HEK293 (cell line): ENCODE measurements at regions not wholly inside any gene's neighbourhood (a gene's known extent, or its start where the extent isn't known, plus 50 kb on each side); places are given as distances from the start of the nearest gene placed in this dataset.
A peak's percentile ranks its signal among the peaks of the same experiment; 100 is the strongest.

ENCODE experiments used
- CTCF ChIA-PET: fragments of 350-600 bp; formaldehyde crosslinking; extraction: SDS; loops from one replicate; lab custom pipeline; 2021; ENCODE audit warnings: antibody characterized with exemption; lab: Yijun Ruan, JAX
- POLR2A ChIA-PET: fragments of 300-600 bp; formaldehyde crosslinking; extraction: SDS; loops from one replicate; lab custom pipeline; 2020; ENCODE audit warnings: antibody characterized with exemption, inconsistent platforms; lab: Yijun Ruan, JAX
- H3K27ac ChIP-seq: fragments of 200-500 bp; sonication (Bioruptor generic); 2 replicates; pipeline ENCODE4 v1.5.1; 2014; ENCODE audit warnings: low read depth, low read length, control low read depth, inconsistent platforms; ENCODE audit errors: extremely low read depth
- H3K36me3 ChIP-seq, 2 experiments: fragments of 200-500 bp in 1 of 2; sonication (Bioruptor generic) in 1 of 2; 1 replicate in 1 of 2; 2 replicates in 1 of 2; pipeline ENCODE4 v1.5.1; 2014 to 2017; ENCODE audit warnings: inconsistent platforms in 2 of 2, low read length in 2 of 2; ENCODE audit not compliant: control insufficient read depth in 2 of 2, insufficient read depth in 1 of 2
- H3K4me1 ChIP-seq: fragments of 200-500 bp; sonication (Bioruptor generic); 2 replicates; pipeline ENCODE4 v1.5.1; 2014; ENCODE audit warnings: mild to moderate bottlenecking, low read length, inconsistent platforms; ENCODE audit not compliant: control insufficient read depth, insufficient read depth
- H3K4me3 ChIP-seq: 2 replicates; pipeline ENCODE4 v1.5.1; 2011; ENCODE audit warnings: low read depth, mild to moderate bottlenecking, control low read depth, low read length, moderate library complexity
- H3K9me3 ChIP-seq: fragments of 200-500 bp; sonication (Bioruptor generic); 2 replicates; pipeline ENCODE4 v1.5.1; 2014; ENCODE audit warnings: low read depth, low read length, inconsistent platforms; ENCODE audit not compliant: control insufficient read depth, insufficient read depth
- GLIS1 ChIP-seq: fragments of 450-650 bp; formaldehyde crosslinking; IDR thresholded peaks from 2 replicates; pipeline ENCODE4 v1.5.1; 2016; ENCODE audit warnings: missing biosample characterization, missing genetic modification characterization
- ZBTB17 ChIP-seq: fragments of 450-650 bp; formaldehyde crosslinking; IDR thresholded peaks from 2 replicates; pipeline ENCODE4 v1.5.1; 2016; ENCODE audit warnings: missing biosample characterization, missing genetic modification characterization
- ZBTB48 ChIP-seq: fragments of 450-650 bp; formaldehyde crosslinking; IDR thresholded peaks from 2 replicates; pipeline ENCODE4 v1.5.1; 2016; ENCODE audit warnings: missing biosample characterization, missing genetic modification characterization
- ZFP3 ChIP-seq: fragments of 450-650 bp; formaldehyde crosslinking; IDR thresholded peaks from 2 replicates; pipeline ENCODE4 v1.5.1; 2016; ENCODE audit warnings: low read depth, missing biosample characterization, missing genetic modification characterization
- ZNF146 ChIP-seq: fragments of 450-650 bp; formaldehyde crosslinking; IDR thresholded peaks from 2 replicates; pipeline ENCODE4 v1.5.1; 2016; ENCODE audit warnings: missing biosample characterization, missing genetic modification characterization
- ZNF184 ChIP-seq: fragments of 450-650 bp; IDR thresholded peaks from 2 replicates; pipeline ENCODE4 v1.5.1; 2018; ENCODE audit warnings: missing biosample characterization, mild to moderate bottlenecking, missing genetic modification characterization
- ZNF366 ChIP-seq: fragments of 450-650 bp; formaldehyde crosslinking; conservative IDR thresholded peaks from 2 replicates; pipeline ENCODE4 v1.5.1; 2016; ENCODE audit warnings: missing biosample characterization, missing genetic modification characterization
- ZNF394 ChIP-seq: fragments of 450-650 bp; formaldehyde crosslinking; IDR thresholded peaks from 2 replicates; pipeline ENCODE4 v1.5.1; 2016; ENCODE audit warnings: missing biosample characterization, missing genetic modification characterization, mild to moderate bottlenecking, moderate library complexity, borderline replicate concordance
- ZNF426 ChIP-seq: fragments of 450-650 bp; formaldehyde crosslinking; IDR thresholded peaks from 2 replicates; pipeline ENCODE4 v1.5.1; 2017; ENCODE audit warnings: missing biosample characterization, missing genetic modification characterization, mild to moderate bottlenecking, inconsistent platforms, moderate library complexity
- ZNF521 ChIP-seq: fragments of 450-650 bp; formaldehyde crosslinking; IDR thresholded peaks from 2 replicates; pipeline ENCODE4 v1.5.1; 2017; ENCODE audit warnings: missing biosample characterization, mild to moderate bottlenecking, missing genetic modification characterization
- ZNF654 ChIP-seq: fragments of 450-650 bp; formaldehyde crosslinking; IDR thresholded peaks from 2 replicates; pipeline ENCODE4 v1.5.1; 2016; ENCODE audit warnings: low read depth, missing biosample characterization, missing genetic modification characterization
- TF ChIP-seq, protein P1 (sequence below): fragments of 450-650 bp; formaldehyde crosslinking; IDR thresholded peaks from 2 replicates; pipeline ENCODE4 v1.5.1; 2016; ENCODE audit warnings: missing biosample characterization, missing genetic modification characterization
- TF ChIP-seq, protein P2 (sequence below): fragments of 450-650 bp; formaldehyde crosslinking; IDR thresholded peaks from 2 replicates; pipeline ENCODE4 v1.5.1; 2016; ENCODE audit warnings: missing biosample characterization, missing genetic modification characterization
- TF ChIP-seq, protein P3 (sequence below): fragments of 450-650 bp; formaldehyde crosslinking; IDR thresholded peaks from 2 replicates; pipeline ENCODE4 v1.5.1; 2016; ENCODE audit warnings: missing biosample characterization, missing genetic modification characterization, borderline replicate concordance

DNA sequence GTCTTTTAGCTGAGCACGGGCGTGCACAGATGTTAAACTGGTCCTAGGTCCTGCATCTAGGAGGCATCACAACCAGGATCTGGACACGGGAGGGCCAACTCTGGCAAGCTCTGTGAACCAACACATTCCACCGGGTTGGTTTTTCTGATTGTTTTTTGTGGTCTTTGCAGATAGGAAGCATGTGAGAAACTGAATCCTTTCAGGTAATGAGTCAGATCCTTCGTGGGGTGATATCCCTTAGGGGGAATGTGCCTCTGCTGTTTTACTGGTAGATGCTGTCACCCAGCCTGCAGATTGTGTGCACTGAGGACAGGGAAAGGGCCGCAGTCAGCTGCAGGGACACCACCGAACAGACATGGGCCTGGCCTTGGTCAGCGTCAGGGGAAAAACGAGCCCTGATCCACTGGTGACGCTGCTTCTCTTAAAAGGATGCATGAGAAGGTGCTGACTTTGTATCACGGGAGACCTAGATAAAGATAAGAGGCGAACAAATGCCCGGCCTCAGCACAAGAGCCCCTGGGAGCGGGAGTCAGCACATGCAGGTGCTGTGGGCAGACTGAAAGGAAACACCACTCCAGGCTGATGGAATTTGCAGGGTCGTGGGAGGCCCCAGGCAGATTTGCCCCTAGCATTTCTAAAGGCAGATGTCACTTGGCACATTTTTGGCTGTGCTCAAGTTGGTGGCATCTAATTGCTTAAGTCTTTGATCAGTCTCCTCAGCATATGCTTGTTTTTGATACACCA, 51.1 kb downstream of the DOP1B start:
- POLR2A ChIA-PET = interaction anchor here (0.9 kb wide), 1 partner anchor 67 kb away, joined by 3 read pairs; no protein-coding TSS in a partner anchor
- Histone ChIP-seq H3K27ac (no peak overlapping the region), H3K4me1 (peaks cover 18% of the 10 kb centered on the region), H3K36me3 (no peaks in the 10 kb centered on the region; a peak in 1 of 3 replicates), H3K9me3 (no peaks in the 10 kb centered on the region), H3K4me3 (no peak overlapping the region)
- TF ChIP-seq GLIS1 (peak; percentile 59), ZFP3 (tag by site-specific recombination) (no peak)
- CTCF ChIA-PET = interaction anchor here (0.7 to 1.7 kb wide), 5 partner anchors 24 to 117 kb away, joined by 3 to 4 read pairs (median 3); no protein-coding TSS in a partner anchor

DNA sequence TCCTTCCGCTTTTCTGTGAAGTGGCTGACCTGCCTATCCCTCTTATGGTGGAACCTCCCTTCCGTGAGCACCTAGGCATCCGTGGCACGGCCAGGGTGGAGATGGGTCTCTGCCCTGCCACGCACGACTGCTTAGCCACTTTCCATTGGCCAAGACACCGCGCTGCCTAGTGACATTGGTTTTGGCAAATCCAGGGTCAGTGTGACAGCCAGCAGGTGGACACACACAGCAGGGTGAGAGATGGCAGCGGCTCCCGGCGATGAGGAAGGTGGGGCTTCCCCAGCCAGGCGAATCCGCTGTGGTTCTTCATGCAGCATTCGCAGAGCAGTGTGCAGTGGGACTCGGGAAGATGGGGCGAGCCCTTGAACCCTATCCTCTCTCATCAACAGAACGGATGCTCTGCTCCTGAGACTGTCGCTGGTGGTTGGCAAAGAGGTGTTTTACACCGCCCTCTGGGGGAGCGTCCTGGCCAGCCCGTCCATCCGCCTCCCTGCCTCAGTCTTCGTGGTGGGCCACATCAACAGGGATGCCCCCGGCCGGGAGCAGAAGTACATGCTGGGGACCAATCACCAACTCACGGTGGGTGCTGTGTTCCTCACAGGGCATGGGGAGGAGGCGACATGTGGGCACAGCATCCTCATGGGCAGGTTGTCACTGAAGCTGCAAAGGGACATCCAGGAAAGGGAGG, 51.8 kb downstream of the DOP1B start:
- Histone ChIP-seq H3K4me3 (no peak overlapping the region), H3K4me1 (peaks cover 11% of the 10 kb centered on the region), H3K36me3 (no peaks in the 10 kb centered on the region; a peak in 1 of 3 replicates), H3K27ac (no peak overlapping the region), H3K9me3 (no peaks in the 10 kb centered on the region)
- CTCF ChIA-PET = interaction anchor here (0.8 to 4.5 kb wide), 12 partner anchors 13 to 85 kb away, joined by 3 to 74 read pairs (median 8); no protein-coding TSS in a partner anchor
- TF ChIP-seq ZNF426 (no peak), ZNF146 (no peak), ZNF521 (no peak), ZNF394 (tag by site-specific recombination) (no peak), ZBTB48 (tag by site-specific recombination) (no peak), ZNF184 (tag by site-specific recombination) (no peak)
- POLR2A ChIA-PET = interaction anchor here (2.7 kb wide), 1 partner anchor 53 kb away, joined by 18 read pairs; no protein-coding TSS in a partner anchor

GRCh38 chr21:36209626-36210171, 53.1 kb downstream of the DOP1B start:
- Histone ChIP-seq H3K4me3 (no peak overlapping the region), H3K9me3 (no peaks in the 10 kb centered on the region), H3K27ac (peak overlapping the region; percentile 53), H3K36me3 (peaks cover 3 to 4% of the 10 kb centered on the region in 2 experiments; a peak in 2 of 3 replicates), H3K4me1 (peaks cover 5% of the 10 kb centered on the region)
- CTCF ChIA-PET = interaction anchor here (0.5 to 4.5 kb wide), 41 partner anchors 9 to 766 kb away, joined by 3 to 74 read pairs (median 4); no protein-coding TSS in a partner anchor
- POLR2A ChIA-PET = interaction anchor here (0.6 to 2.7 kb wide), 7 partner anchors 25 to 110 kb away, joined by 3 to 18 read pairs (median 8); partner anchors contain the start of gene MORC3
- TF ChIP-seq, protein P1, sequence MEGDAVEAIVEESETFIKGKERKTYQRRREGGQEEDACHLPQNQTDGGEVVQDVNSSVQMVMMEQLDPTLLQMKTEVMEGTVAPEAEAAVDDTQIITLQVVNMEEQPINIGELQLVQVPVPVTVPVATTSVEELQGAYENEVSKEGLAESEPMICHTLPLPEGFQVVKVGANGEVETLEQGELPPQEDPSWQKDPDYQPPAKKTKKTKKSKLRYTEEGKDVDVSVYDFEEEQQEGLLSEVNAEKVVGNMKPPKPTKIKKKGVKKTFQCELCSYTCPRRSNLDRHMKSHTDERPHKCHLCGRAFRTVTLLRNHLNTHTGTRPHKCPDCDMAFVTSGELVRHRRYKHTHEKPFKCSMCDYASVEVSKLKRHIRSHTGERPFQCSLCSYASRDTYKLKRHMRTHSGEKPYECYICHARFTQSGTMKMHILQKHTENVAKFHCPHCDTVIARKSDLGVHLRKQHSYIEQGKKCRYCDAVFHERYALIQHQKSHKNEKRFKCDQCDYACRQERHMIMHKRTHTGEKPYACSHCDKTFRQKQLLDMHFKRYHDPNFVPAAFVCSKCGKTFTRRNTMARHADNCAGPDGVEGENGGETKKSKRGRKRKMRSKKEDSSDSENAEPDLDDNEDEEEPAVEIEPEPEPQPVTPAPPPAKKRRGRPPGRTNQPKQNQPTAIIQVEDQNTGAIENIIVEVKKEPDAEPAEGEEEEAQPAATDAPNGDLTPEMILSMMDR = peak; percentile 81
- TF ChIP-seq, protein P2, sequence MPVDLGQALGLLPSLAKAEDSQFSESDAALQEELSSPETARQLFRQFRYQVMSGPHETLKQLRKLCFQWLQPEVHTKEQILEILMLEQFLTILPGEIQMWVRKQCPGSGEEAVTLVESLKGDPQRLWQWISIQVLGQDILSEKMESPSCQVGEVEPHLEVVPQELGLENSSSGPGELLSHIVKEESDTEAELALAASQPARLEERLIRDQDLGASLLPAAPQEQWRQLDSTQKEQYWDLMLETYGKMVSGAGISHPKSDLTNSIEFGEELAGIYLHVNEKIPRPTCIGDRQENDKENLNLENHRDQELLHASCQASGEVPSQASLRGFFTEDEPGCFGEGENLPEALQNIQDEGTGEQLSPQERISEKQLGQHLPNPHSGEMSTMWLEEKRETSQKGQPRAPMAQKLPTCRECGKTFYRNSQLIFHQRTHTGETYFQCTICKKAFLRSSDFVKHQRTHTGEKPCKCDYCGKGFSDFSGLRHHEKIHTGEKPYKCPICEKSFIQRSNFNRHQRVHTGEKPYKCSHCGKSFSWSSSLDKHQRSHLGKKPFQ (tag by site-specific recombination) = 0 out of 2 replicates have a peak, but pooled peaks have one; percentile 44
- peak; percentile 79 for TF ChIP-seq ZNF654 (tag by site-specific recombination)
- TF ChIP-seq, protein P3, sequence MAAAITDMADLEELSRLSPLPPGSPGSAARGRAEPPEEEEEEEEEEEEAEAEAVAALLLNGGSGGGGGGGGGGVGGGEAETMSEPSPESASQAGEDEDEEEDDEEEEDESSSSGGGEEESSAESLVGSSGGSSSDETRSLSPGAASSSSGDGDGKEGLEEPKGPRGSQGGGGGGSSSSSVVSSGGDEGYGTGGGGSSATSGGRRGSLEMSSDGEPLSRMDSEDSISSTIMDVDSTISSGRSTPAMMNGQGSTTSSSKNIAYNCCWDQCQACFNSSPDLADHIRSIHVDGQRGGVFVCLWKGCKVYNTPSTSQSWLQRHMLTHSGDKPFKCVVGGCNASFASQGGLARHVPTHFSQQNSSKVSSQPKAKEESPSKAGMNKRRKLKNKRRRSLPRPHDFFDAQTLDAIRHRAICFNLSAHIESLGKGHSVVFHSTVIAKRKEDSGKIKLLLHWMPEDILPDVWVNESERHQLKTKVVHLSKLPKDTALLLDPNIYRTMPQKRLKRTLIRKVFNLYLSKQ (tag by site-specific recombination) = no peak
- TF ChIP-seq ZNF366 (tag by site-specific recombination) = peak; percentile 41; the same call in 1 of the 2 replicates
- TF ChIP-seq ZBTB17 (tag by site-specific recombination) = peak; percentile 98; the same call in 1 of the 2 replicates
- TF ChIP-seq, all 188 proteins: peak for 5
